ENCODE measurements at regions not wholly inside any gene's neighbourhood (a gene's known extent, or its start where the extent isn't known, plus 50 kb on each side); places are given as distances from the start of the nearest gene placed in this dataset.
"Not testable (repeated sequence)": the region's sequence is repeated elsewhere in the genome, so short reads cannot be mapped to it uniquely, and the experiment has no call there.

GRCh38 chr14:19120383-19120782, 153.1 kb downstream of the POTEM start:
- TF ChIP-seq CTCF (IDR thresholded peaks at IDR 0.05; ENCODE audit: low read depth, low read length); POLR2A (IDR thresholded peaks at IDR 0.05; ENCODE audit: extremely low read depth, insufficient read length): not testable (repeated sequence)
